DND-41 (cell line): ENCODE measurements at regions not wholly inside any gene's neighbourhood (a gene's known extent, or its start where the extent isn't known, plus 50 kb on each side); places are given as distances from the start of the nearest gene placed in this dataset.

Experiments used
- ATAC-seq: fragments of 200-7000 bp; cut with Tn5 transposase; 3 replicates; pipeline ENCODE4 v1.9.1; 2021; ENCODE audit warnings: low read depth; ENCODE audit not compliant: insufficient read depth
- DNase-seq: peaks from one replicate; pipeline ENCODE4 v3.0.0-alpha.2; 2020
- H2AFZ ChIP-seq: 2 replicates; pipeline ENCODE4 v1.6.0; 2012; ENCODE audit warnings: low read depth, low read length
- H3K27ac ChIP-seq: 2 replicates; pipeline ENCODE4 v1.5.1; 2012; ENCODE audit warnings: low read length, inconsistent platforms
- H3K27me3 ChIP-seq: fragments of 200-600 bp; sonication (generic); 2 replicates; pipeline ENCODE4 v1.6.0; 2012; ENCODE audit warnings: low read length, mild to moderate bottlenecking, inconsistent platforms; ENCODE audit not compliant: insufficient read depth, poor library complexity
- H3K36me3 ChIP-seq: 2 replicates; pipeline ENCODE4 v1.5.1; 2012; ENCODE audit warnings: low read length, inconsistent platforms; ENCODE audit not compliant: insufficient read depth
- H3K4me1 ChIP-seq: 2 replicates; pipeline ENCODE4 v1.5.1; 2012; ENCODE audit warnings: mild to moderate bottlenecking, low read length; ENCODE audit not compliant: insufficient read depth
- H3K4me2 ChIP-seq: 2 replicates; pipeline ENCODE4 v1.6.0; 2012; ENCODE audit warnings: mild to moderate bottlenecking, moderate library complexity, low read length, inconsistent platforms; ENCODE audit not compliant: insufficient read depth
- H3K4me3 ChIP-seq, 2 experiments: fragments of 200-600 bp in 1 of 2; shearing (Covaris generic) in 1 of 2; 2 replicates each; pipeline ENCODE4 v1.5.1; 2012 to 2016; ENCODE audit warnings: inconsistent platforms in 2 of 2, low read length in 2 of 2, mild to moderate bottlenecking in 2 of 2, low read depth in 1 of 2, moderate library complexity in 1 of 2
- H3K79me2 ChIP-seq: 2 replicates; pipeline ENCODE4 v1.6.0; 2012; ENCODE audit warnings: low read length, inconsistent platforms; ENCODE audit not compliant: insufficient read depth
- H3K9ac ChIP-seq: 2 replicates; pipeline ENCODE4 v1.6.0; 2012; ENCODE audit warnings: low read depth, mild to moderate bottlenecking, inconsistent platforms, low read length, moderate library complexity
- H3K9me3 ChIP-seq: 2 replicates; pipeline ENCODE4 v1.5.1; 2012; ENCODE audit warnings: low read length, moderate library complexity, mild to moderate bottlenecking, inconsistent platforms; ENCODE audit not compliant: insufficient read depth, severe bottlenecking
- H4K20me1 ChIP-seq: 2 replicates; pipeline ENCODE4 v1.6.0; 2012; ENCODE audit warnings: low read length; ENCODE audit not compliant: insufficient read depth
- CTCF ChIP-seq: IDR thresholded peaks from 2 replicates; pipeline ENCODE4 v1.5.1; 2012; ENCODE audit warnings: borderline replicate concordance, low read length, moderate library complexity, mild to moderate bottlenecking; ENCODE audit not compliant: poor library complexity, severe bottlenecking; ENCODE audit errors: extremely low read depth
- EZH2 ChIP-seq: IDR thresholded peaks from 3 replicates; pipeline ENCODE4 v1.6.1; 2012; ENCODE audit warnings: borderline replicate concordance, low read depth, mild to moderate bottlenecking, moderate library complexity, low read length, inconsistent platforms; ENCODE audit not compliant: severe bottlenecking

- H3K4me2 ChIP-seq, result no peak overlapping the region
- H3K27me3 ChIP-seq, result no peaks in the 10 kb centered on the region
- TF ChIP-seq EZH2 (no peak), CTCF (no peak)
- no peak overlapping the region for H2AFZ ChIP-seq
- no peak overlapping the region for H3K9ac ChIP-seq
- H3K4me1 ChIP-seq, result no peaks in the 10 kb centered on the region
- no peaks in the 10 kb centered on the region for H3K79me2 ChIP-seq
- no peaks in the 10 kb centered on the region for H4K20me1 ChIP-seq
- H3K27ac ChIP-seq, result no peak overlapping the region
- H3K4me3 ChIP-seq, result no peak overlapping the region
- ATAC-seq (no peak), DNase-seq (no peak)
- no peaks in the 10 kb centered on the region for H3K36me3 ChIP-seq
- no peaks in the 10 kb centered on the region for H3K9me3 ChIP-seq
Observed at GRCh38 chr2:147051248-147051647, 793.6 kb upstream of the ACVR2A start.

DNA sequence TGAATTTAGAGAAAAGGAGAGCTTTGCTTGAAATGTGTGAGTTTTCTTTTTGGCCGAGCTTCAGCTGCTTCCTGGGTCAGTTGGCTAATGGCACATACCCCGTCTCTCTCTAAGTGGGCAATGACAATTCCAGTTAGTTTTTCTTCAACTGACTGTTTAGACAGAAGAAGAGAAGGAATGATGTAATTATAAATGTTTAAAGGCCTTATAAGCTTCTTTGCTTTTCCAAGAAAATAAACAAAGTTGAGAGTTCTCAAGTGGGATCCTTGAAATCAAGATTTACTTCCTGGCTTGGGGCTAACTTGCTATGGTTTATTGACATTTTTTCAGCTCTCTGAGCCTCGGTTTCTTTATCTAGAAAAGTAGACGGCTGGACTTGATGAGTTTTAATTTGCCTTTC is 794.9 kb upstream of the ACVR2A start:
- no peak overlapping the region for H3K4me2 ChIP-seq
- ATAC-seq, result no peak
- H3K4me3 ChIP-seq, result no peak overlapping the region
- no peak overlapping the region for H2AFZ ChIP-seq
- no peaks in the 10 kb centered on the region for H3K27me3 ChIP-seq
- H3K9ac ChIP-seq, result no peak overlapping the region
- no peak for TF ChIP-seq EZH2
- no peak for TF ChIP-seq CTCF
- H3K79me2 ChIP-seq, result no peaks in the 10 kb centered on the region
- no peaks in the 10 kb centered on the region for H4K20me1 ChIP-seq
- no peak overlapping the region for H3K27ac ChIP-seq
- no peaks in the 10 kb centered on the region for H3K36me3 ChIP-seq
- no peak for DNase-seq
- H3K4me1 ChIP-seq, result no peaks in the 10 kb centered on the region
- H3K9me3 ChIP-seq, result no peaks in the 10 kb centered on the region

DNA sequence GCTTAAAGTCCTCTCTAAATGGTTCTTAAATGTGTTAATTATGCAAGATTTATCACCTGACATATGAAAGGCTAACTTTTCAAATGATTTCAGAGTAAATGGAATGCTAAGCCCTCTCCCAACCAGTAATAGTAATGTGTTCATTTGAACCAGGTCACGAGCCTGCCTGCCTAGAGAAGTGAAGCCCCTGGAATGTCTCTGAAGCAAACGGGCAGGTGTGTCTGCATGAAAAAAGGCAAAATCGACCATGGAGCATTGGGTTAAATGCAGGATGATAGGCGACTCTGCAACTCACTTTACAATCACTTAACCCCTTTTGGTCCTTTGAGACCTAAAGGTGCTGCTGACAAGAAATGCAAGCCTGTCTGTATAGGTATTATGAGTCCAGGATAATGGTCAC is 798.4 kb upstream of the ACVR2A start:
- Histone ChIP-seq H4K20me1 (no peaks in the 10 kb centered on the region), H3K27me3 (no peaks in the 10 kb centered on the region), H3K4me1 (no peaks in the 10 kb centered on the region), H3K79me2 (no peaks in the 10 kb centered on the region), H3K9ac (no peak overlapping the region), H2AFZ (no peak overlapping the region), H3K9me3 (no peaks in the 10 kb centered on the region), H3K4me2 (no peak overlapping the region), H3K27ac (no peak overlapping the region), H3K36me3 (no peaks in the 10 kb centered on the region), H3K4me3 (no peak overlapping the region)
- DNase-seq (no peak), ATAC-seq (no peak)
- TF ChIP-seq EZH2 (no peak), CTCF (no peak)

- H3K4me1 ChIP-seq, result no peaks in the 10 kb centered on the region
- DNase-seq (peak; percentile 52), ATAC-seq (no peak; the same call in 2 of the 3 replicates)
- H4K20me1 ChIP-seq, result no peaks in the 10 kb centered on the region
- peak overlapping the region; percentile 53; the same call in 1 of the 2 replicates for H2AFZ ChIP-seq
- H3K27ac ChIP-seq, result no peak overlapping the region
- H3K27me3 ChIP-seq, result no peaks in the 10 kb centered on the region
- H3K36me3 ChIP-seq, result no peaks in the 10 kb centered on the region
- H3K9me3 ChIP-seq, result no peaks in the 10 kb centered on the region
- H3K9ac ChIP-seq, result no peak overlapping the region
- no peak overlapping the region for H3K4me3 ChIP-seq
- no peaks in the 10 kb centered on the region for H3K79me2 ChIP-seq
- no peak overlapping the region for H3K4me2 ChIP-seq
- TF ChIP-seq EZH2 (no peak), CTCF (peak; percentile 63)
Observed at GRCh38 chr2:147045113-147045512, 799.7 kb upstream of the ACVR2A start.
